ENCODE measurements at regions not wholly inside any gene's neighbourhood (a gene's known extent, or its start where the extent isn't known, plus 50 kb on each side); places are given as distances from the start of the nearest gene placed in this dataset.

GRCh38 chr12:115830070-115830469 is 447.4 kb downstream of the MED13L start:
- Histone ChIP-seq H3K27ac (no peak overlapping the region), H3K4me3 (no peak overlapping the region)
- DNase-seq (ENCODE audit: low spot score), result no peak
- no peak for TF ChIP-seq CTCF (IDR thresholded peaks at IDR 0.05)

DNA sequence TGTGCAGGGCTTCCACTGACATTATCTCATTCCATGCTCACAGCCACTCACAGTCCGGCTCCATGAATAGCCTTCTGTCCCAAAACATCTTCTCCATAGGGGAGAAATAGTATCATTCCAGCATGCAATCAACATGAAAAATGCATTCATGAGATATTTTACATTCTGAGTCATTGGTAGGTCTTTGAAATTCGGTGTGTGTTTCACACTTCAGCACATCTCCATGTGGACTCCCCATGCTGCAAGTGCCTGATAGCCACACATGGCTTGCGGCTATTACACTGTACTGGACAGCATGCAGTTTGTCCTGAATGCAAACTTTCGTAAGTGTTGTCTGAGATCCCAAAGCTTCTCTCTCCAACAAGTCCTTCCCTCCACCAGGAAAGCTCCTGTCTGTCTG is 449.3 kb downstream of the MED13L start:
- Histone ChIP-seq H3K4me3 (no peak overlapping the region), H3K27ac (no peak overlapping the region)
- TF ChIP-seq CTCF (IDR thresholded peaks at IDR 0.05), result no peak
- DNase-seq (ENCODE audit: low spot score), result no peak

DNA sequence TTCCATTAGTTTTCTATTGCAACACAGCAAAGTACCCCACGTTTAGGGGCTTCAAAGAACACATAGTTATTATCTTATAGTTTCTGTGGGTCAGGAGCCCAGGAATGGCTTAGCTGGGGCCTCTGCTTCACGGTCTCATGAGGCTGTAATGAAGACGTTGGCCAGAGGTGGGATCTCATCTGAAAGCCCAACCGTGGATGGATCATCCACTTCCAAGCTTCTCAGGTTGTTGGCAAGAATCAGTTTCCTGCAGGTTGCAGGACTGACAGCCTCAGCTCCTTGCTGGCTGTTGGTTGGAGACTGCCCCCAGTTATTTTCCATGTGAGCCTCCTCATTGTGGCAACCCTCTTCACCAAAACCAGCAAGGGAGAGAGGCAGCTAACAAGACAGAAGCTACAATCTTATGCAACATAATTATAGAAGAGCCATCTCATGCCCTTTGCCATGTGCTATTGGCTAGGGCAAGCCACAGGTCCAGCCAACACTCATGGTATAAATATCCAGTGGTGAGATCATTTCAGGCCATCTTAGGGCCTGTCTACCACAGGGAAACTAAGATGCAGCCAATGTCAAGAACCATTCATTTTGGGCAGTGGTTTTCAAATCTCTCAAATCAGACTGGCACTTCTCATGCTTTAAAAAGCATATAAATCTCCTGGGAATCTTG is 452.4 kb downstream of the MED13L start:
- Histone ChIP-seq H3K4me3 (no peak overlapping the region), H3K27ac (no peak overlapping the region)
- DNase-seq (ENCODE audit: low spot score), result no peak
- TF ChIP-seq CTCF (IDR thresholded peaks at IDR 0.05), result no peak

- Histone ChIP-seq H3K27ac (no peak overlapping the region), H3K4me3 (no peak overlapping the region)
- no peak for TF ChIP-seq CTCF (IDR thresholded peaks at IDR 0.05)
- no peak for DNase-seq (ENCODE audit: low spot score)
Measured at GRCh38 chr12:115823635-115824034, 453.9 kb downstream of the MED13L start.

DNA sequence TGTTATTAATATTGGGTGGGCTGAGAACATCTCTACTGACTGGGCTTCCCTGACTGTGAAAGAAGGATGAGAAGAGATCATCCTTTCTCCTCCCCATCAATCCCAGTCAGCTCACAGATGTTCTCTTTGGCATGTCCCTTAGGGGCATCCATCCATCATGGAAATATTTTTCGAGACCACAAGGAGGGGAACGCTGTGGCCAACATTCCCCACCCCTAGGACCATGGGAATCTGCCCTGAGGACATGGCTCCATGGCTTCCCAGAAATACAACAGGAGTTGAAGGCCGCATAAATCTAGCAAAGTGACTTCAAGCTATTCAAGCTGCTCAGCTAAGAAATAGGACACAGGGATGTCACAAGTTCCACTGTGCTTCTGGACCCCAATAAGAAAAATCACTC is 456.8 kb downstream of the MED13L start:
- Histone ChIP-seq H3K27ac (no peak overlapping the region), H3K4me3 (no peak overlapping the region)
- no peak for DNase-seq (ENCODE audit: low spot score)
- no peak for TF ChIP-seq CTCF (IDR thresholded peaks at IDR 0.05)

- Histone ChIP-seq H3K27ac (no peak overlapping the region), H3K4me3 (no peak overlapping the region)
- no peak for TF ChIP-seq CTCF (IDR thresholded peaks at IDR 0.05)
- DNase-seq (ENCODE audit: low spot score), result no peak
Measured at GRCh38 chr12:115818973-115819372, 458.5 kb downstream of the MED13L start.

- no peak for DNase-seq (ENCODE audit: low spot score)
- Histone ChIP-seq H3K27ac (no peak overlapping the region), H3K4me3 (no peak overlapping the region)
- no peak for TF ChIP-seq CTCF (IDR thresholded peaks at IDR 0.05)
Measured at GRCh38 chr12:115817389-115817788, 460.1 kb downstream of the MED13L start.

Data from coronary artery (tissue), 2 donors.